Peyer's patch (tissue), 4 donors: ENCODE measurements at regions not wholly inside any gene's neighbourhood (a gene's known extent, or its start where the extent isn't known, plus 50 kb on each side); places are given as distances from the start of the nearest gene placed in this dataset.

Source experiments
- POLR2A ChIP-seq, 2 donors: fragments of 450-650 bp; IDR thresholded peaks; one replicate each; pipeline ENCODE4 v1.5.1; 2017; ENCODE audit warnings: antibody characterized with exemption in 2 of 2, mild to moderate bottlenecking in 2 of 2, moderate library complexity in 2 of 2
- TF ChIP-seq, protein P1 (sequence below), 6 experiments: fragments of 450-650 bp in 4 of 6; fragments of 200-600 bp in 2 of 6; sonication (generic) in 1 of 6; IDR thresholded peaks; one replicate each; pipeline ENCODE4 v1.5.1; 2017 to 2019; ENCODE audit warnings: antibody characterized with exemption in 6 of 6, mild to moderate bottlenecking in 3 of 6, moderate library complexity in 1 of 6

DNA sequence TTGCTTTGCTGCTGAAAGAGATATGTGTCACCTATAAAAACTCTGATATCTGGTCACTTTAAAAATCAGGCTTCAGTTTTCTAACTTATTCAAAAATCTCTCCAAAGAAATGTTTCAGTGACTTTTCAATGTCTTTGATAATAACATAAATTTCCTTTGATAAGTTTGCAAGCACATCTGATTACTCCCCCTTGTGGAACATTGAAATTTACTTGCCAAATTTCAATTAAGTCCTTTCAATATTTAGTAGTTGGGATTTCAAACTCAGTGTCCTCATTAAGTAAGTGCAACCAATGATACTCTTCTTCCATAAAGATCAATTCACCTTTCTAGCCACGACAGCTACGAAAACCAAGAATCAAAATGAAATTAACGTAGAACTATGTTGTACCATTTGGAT, 151.3 kb upstream of the FAM47C start:
- TF ChIP-seq POLR2A (IDR thresholded peaks at IDR 0.05): no peak
- TF ChIP-seq, protein P1, sequence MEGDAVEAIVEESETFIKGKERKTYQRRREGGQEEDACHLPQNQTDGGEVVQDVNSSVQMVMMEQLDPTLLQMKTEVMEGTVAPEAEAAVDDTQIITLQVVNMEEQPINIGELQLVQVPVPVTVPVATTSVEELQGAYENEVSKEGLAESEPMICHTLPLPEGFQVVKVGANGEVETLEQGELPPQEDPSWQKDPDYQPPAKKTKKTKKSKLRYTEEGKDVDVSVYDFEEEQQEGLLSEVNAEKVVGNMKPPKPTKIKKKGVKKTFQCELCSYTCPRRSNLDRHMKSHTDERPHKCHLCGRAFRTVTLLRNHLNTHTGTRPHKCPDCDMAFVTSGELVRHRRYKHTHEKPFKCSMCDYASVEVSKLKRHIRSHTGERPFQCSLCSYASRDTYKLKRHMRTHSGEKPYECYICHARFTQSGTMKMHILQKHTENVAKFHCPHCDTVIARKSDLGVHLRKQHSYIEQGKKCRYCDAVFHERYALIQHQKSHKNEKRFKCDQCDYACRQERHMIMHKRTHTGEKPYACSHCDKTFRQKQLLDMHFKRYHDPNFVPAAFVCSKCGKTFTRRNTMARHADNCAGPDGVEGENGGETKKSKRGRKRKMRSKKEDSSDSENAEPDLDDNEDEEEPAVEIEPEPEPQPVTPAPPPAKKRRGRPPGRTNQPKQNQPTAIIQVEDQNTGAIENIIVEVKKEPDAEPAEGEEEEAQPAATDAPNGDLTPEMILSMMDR (IDR thresholded peaks at IDR 0.05): no peak
